ENCODE measurements at regions not wholly inside any gene's neighbourhood (a gene's known extent, or its start where the extent isn't known, plus 50 kb on each side); places are given as distances from the start of the nearest gene placed in this dataset.

- no peak for TF ChIP-seq CTCF (IDR thresholded peaks at IDR 0.05)
- no peak for TF ChIP-seq POLR2A (IDR thresholded peaks at IDR 0.05)
Measured at GRCh38 chr4:45566896-45567603, 556.8 kb downstream of the GABRG1 start.

Data from right lobe of liver (tissue), 4 donors.